Fibroblast of skin of right biceps (primary cell): ENCODE measurements at regions not wholly inside any gene's neighbourhood (a gene's known extent, or its start where the extent isn't known, plus 50 kb on each side); places are given as distances from the start of the nearest gene placed in this dataset.
A peak's percentile ranks its signal among the peaks of the same experiment; 100 is the strongest.

Experiments used
- DNase-seq: peaks from one replicate; pipeline ENCODE4 v3.0.0-alpha.2; 2013

DNA sequence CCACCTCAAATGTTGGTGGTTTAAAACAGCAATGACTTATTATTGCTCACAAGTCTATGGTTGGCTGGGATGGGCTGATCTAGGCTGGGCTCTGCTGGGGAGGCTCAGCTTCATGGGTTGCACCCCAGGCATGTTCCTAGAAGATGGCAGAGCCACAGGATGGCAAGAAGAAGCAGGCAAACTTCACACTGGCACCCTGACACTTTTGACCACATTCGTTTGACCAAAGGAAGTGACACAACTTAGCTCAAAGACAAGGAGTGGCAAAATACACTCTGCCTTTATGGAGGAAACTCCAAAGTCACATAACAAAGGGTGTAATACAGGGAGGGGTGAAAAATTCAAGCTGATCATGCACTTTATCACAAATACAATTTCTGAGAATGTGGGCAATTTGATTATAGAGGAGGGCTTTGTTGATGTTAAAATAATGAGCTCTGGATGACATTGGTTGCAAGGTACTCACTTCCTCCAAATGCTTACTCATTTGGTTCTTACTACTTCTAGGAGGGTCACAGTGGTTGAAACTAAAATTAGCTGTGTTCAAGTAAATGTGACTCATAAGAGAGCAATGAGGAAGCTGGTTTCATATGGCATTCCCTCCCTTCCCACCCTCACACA is 249.2 kb upstream of the RPS6KA3 start:
- DNase-seq = peak; percentile 91

DNA sequence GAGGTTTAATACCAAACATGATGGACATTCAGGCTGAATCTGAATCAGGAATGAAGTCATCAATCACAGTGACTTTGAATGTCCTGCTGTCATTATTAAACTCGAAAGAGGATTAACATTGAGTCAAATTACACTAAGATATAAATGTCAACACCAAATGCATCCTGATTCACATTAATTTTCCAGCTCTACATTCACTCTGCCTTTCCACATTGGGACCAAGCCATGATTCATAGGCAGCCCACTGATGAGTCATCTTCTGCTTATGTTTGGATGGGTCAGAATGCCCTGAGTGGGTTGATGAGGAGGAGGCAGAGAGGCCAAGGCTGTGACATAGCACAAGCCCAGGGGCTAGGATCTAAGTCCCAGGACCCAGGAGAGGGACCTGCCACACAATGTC is 247.6 kb upstream of the RPS6KA3 start:
- peak; percentile 91 for DNase-seq

DNA sequence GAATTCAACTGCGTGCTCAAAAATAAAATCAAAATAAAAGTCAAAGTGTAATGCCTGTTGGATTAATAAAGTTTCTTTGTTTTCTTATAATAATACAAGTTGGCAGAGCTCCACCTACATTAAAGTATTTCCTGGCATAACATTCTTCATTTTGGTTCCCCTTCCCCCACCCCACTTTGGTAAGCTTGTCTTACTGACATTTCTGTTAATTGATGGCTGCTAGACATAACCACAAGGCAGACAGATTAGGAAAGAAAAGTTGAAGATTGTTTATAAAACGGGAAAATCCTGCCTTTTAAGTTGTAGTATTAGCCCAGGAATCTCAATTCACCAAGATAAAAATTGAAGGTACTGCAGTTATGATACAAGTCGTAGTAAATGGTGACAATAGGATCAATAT is 246.5 kb upstream of the RPS6KA3 start:
- peak; percentile 50 for DNase-seq

DNA sequence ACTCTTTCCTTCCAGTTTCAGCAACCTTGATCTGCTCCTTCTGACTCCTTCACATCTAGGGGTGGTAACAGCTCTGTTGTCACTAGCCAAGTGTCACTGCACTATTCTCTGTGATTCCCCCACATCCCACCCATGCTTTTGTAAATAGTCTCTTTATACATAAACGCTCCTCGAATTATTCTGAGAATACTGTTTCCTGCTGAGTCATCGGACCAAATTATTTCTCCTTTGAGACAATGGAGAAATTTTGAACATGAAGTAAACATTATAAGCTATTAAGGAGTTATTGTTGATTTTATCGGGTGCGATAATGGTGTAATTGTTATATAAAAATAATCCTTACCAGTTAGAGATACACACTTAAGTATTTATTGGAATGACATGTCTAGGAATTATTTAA is 245.1 kb upstream of the RPS6KA3 start:
- no peak for DNase-seq

DNA sequence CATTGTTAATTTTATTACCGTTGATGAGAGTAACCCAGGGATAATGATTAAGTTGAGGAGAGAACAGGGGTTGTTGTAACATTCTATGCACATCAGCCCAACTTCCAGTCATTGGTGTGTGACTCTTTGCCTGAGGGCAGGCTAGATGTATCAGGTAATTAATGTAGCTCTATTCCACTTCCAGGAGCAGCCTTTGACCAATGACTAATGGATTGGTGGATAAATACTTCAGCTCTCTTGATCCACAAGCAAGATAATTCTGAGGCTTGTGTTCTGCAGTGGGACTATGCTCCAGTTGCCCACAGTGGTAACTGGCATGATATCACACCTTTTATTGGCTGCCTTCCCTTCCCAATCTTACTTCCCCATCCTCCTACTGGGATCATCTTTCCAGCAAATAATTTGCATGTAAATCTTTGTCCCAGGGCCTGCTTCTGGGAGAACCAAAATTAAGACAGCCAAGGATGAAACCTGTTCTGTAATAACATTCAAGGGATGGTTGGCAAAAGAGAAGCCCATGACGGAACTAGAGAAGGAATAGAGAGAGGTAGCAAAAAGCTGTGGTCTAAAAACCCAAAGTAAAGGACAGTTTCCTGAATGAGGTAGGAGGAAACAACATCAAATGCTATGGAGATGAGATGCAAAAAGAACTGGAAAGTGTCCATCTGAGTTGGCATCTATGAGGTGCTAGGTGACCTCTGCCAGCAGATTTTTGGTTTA is 241.4 kb upstream of the RPS6KA3 start:
- no peak for DNase-seq

DNA sequence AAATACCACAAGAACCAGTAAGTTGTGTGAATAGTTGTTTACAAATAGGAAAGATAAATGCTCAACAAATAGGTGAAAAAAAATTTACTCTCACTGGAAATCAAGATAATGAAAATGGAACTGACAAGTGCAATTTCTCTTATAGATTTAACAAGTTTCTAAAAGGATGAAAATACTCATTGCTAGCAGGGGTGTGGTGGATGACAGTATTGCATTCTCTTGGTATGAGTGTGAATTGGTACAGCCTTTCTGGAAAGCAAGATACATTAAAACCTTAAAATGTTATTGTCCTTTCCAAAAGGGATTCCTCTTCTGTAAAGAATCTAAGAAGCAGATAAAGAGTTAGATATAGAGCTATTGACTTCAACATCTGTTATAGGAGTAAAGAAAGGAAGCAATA is 240.0 kb upstream of the RPS6KA3 start:
- no peak for DNase-seq

DNA sequence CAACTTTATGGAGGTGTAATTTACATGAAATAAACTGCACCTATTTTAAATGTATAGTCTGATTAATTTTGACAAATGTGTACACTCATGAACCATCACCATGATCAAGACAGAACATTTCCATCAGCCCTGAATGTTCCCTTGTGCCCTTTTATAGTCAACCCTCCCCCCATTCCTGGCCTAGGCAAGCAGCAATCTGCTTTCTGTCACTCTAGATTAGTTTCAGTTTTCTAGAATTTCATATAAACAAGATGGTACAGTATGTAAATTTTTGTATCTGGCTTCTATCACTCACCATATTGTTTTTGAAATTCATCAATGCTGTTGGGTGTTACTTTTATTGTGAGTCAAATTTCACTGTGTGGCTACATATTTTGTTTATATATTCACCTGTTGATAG is 234.2 kb upstream of the RPS6KA3 start:
- no peak for DNase-seq

DNA sequence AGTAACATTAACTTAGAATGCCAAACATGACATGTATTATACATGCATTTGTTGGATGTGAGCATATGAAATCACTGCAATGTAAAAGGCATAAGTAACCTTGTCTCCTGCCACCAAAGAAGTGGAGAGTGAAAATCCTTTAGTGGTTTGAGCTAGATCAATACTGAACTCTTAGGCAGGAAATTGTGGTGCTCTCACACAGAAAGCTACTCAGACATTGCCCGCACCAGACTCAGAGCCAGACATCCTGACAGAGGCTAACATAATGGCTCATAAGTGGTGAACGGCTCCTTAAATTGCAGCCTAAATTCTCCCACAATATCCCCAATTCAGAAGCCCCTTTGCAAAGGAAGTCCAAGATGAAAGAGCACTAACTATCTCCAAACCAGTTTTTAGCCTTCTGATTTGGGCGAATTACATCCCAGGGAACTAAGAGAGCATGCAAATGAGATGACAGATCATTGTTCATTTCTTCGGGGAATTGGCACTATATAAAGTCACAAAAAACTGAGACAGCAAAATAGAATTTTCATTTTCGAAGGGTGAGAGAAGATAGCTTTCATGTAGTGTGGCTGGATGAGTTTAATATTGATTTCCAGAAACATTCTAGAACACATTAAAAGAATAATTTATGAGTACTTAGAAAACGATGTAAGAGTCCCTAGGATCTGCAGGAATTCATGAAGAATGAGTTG is 233.6 kb upstream of the RPS6KA3 start:
- no peak for DNase-seq

DNA sequence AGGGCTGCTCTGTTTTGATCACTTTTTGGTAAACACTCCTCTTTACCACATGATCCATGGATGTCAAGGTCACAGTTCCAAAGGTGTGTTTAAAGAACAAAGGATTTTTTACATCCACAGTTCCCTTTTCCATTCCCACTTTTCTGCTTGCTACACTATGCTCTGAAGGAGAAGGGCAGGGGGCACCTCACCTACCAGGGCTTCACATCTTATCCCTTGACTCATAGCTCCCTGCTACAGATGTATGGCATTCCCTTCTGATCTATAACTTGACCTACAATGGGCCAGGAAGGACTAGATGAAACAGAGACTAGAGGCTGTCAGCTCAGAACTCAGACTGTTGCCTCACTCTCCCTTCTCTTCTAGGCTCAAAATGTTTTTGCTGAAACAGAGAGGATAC is 233.1 kb upstream of the RPS6KA3 start:
- DNase-seq = no peak

DNA sequence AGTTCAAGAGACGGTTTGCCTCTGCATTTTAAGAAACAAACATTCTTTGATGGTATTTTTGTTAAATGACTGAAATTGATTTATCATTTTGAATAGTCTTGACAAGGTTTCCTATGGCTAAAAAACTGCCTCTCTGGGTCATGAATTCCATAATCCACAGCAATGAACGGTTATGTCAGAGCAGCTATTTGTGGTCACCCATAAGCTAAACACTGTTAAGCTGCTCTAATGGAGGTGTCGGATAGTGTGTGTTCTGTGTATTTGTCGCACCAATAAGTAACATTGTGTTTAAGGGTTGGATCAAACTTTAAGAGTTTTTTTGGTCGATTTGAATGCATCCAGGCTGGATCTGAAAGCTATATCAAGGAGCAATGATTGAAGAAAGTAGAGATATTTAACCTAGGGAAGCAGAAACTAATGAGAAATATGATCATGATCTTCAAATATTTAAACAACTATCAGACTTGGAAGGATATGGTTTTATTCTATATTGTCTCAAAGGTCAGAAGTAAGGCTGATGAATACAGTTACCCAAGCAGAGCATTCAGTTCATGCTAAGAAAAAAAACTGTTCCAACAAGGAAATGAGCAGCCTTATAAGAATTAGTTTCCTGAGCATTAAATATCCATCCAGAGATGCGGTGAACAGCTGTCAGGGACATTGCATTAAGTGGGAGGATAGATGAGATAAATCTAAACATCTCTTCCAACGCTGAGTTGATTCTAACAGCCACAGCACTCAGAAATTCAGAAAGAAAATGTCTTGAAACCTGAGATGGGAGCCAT is 232.3 kb upstream of the RPS6KA3 start:
- peak; percentile 47 for DNase-seq

DNA sequence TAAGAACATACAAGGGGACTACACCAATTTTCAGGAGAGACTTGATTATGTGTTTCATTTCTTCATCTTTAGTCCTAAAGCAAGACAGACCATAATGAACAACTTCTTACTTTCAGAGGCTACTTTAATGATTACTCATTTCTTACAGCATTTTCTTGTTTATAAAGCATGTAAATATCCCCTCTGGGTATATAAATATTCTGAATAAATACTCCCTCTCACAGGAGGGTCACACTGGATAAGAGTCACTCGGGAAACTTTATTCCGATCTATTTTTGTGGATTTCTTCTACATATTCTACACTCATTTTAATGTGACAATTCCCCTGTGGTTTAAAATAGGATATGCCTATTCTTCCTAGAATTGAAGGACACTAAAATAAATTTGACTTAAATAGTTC is 228.9 kb upstream of the RPS6KA3 start:
- no peak for DNase-seq

DNA sequence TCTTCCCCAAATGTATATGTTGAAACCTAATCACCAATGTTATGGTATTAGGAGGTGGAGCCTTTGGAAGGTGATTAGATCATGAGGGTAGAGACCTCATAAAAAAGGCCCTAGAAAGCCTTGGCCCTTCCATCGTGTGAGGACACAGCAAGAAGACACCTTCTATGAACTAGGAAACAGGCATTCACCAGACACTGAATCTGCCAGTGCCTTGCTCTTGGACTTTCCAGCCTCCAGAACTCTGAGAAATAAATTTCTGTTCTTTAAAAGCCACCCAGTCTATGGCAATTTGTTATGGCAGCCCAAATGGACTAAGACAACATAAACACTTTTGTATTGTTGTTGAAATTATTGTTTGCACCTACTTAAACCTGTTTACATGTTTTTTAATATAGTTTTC is 221.8 kb upstream of the RPS6KA3 start:
- no peak for DNase-seq

DNA sequence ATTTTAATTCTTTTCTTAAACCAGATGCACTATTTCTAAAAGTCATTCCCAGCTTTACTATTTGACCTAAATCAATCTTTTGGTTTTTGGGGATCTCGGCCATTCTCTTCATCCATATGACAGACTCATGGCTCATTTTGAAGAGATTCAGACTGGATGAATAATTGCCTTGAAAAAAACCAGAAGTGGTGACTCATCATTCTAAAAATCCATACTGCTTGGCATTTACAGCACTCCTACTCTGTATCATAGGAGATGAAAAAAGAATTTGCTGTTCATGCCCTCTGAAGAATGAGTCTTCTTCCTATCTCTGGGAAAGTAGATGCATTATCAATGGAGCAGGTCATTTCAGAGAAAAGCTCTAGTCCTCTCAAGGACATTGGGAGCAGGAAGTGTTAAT is 220.5 kb upstream of the RPS6KA3 start:
- peak; percentile 60 for DNase-seq

DNA sequence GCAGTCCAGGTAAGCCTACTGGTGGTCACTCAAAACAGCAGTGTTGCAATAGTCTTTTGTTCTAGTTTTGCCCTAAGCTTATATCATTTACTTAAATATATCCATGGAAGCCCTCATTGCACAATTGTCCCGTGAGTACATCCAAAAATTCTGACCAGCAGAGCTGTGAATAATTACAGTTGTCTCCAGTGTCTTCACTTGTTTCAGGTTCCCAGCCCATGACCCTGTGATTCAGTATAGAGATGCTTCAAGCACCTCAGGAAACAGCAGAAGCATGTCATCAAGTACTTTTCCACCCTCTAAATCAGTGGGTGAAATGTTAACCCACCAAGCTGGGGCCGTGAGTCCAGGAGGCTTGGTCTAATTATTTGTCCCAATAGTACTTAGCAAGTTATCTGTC is 214.9 kb upstream of the RPS6KA3 start:
- DNase-seq = peak; percentile 27

DNA sequence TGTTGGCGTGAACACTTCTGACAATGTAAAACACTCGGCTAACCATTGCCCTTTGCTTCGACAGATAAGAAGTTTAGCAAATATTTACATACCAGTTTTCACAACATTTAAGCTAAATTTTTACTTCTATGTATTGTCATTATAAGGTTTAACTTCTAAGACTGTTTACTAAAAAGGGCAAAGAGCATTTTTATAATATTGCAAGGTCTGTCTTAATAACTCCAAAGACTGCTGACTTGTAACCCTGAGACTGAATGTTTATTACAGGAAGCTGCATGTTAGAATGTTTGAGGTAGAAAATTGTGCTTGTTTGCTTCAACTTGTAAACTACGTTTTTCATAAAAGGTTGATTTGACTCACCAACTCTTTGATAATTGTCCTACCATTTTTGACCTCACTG is 213.2 kb upstream of the RPS6KA3 start:
- DNase-seq = no peak

DNA sequence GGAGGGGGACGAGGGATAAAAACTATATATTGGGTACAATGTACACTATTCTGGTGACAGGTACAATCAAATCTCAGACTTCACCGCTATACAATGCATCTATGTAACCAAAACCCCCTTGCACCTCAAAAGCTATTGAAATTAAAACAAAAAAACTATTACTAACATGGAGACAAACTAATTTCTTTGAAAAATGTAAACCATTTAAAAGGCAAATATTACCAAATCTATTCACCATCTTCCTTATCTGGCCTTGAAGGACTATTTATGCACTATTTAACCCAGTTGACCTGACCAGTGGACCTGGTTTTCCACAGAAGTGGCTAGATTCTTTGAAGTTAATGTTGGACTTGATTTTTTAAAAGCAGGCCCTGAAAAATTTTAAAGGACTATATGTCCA is 212.3 kb upstream of the RPS6KA3 start:
- DNase-seq = no peak

DNA sequence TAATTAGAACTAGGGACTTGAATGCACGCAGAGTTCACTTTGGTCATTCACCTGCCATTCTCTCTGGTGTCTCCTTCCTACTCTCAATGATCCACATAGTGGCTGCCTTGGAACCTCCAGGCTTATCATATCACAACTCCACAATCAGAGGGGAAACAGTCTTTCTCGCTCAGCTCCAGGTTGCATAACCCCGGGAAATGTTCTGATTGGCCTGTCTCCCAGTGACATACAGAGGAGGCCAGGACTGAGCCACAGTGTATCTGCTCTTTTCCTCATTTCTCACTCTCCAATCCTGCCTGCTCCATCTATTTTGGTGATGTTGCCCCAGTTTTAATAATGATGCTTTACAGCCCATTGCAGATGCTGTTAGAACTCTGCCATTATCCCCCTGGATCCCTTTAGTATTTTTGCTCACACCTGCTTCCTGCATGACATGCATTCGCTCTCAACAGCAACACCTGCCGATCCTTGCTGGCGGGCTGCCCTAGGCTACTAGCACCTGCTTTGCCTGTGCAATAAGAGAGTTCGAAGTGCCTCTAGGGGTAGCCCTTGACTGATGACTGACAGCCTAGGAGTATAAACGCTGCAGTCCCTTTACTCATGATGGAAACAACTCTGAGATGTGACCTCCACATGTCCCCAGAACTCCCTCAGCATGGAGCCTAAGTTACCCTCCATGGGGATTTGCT is 211.3 kb upstream of the RPS6KA3 start:
- DNase-seq = no peak

DNA sequence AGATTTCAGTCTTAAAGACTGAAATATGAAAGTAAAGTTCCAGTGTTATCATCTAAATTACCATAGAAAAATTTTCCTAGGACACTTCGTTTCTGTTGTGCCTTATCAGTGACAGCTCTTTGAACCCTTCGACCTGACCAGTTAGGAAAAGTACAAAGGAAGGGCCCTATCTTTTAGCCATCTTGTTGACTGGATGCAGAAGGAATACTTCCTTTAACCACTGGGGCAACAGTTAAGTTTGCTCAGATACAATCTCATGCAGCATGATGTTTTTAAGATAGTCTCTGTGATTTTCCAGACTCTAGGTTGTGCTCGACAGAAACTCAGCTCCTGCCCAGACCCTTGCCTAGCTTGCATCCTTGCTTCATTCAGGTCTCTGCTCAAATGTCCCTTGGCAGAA is 210.5 kb upstream of the RPS6KA3 start:
- DNase-seq = no peak

DNA sequence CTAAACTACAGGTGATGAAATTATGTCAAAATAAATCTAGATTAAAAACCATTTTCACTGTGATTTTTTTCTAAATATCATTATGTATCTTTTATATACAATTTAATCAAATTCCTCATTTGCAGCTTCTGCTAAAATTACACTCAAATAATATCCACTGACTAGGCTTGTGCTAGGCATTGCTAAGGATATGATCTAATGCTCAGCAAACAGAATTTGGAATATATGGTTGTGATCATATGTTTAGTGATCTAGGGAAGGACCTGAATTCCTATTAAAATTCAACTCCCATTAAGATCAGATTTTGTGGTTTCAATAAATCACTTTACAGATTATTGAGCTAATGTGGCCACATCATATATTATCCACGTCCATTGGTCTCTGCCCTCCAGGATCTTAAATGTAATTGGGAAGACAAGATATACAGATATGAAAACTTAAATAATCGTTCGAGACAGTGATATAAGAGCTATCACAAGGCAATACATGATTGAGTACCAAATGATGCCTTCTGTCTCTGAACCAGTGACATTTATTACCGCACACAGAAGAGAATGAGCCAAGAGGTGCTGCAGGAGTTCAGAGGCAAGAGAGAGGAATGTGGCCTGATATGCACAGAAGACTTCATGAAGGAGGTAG is 206.0 kb upstream of the RPS6KA3 start:
- no peak for DNase-seq

DNA sequence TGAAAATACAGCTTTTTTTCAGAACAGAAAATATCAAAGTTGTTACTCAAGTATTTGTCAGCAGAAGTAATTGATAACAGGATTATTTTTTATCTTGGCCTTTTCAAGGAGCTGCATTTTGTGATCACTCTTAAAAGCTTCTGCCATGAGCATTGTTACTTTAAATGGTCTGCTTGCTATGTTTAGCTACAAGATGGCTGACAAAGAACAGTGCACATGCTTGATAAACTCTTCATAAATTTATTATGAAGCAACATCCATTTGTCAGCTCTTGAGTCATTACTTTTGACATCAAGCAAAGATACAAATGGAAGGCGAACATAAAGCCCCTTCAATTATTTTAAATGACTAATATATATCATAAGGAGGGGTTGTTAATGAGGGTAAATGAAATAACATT is 205.4 kb upstream of the RPS6KA3 start:
- DNase-seq = no peak

DNA sequence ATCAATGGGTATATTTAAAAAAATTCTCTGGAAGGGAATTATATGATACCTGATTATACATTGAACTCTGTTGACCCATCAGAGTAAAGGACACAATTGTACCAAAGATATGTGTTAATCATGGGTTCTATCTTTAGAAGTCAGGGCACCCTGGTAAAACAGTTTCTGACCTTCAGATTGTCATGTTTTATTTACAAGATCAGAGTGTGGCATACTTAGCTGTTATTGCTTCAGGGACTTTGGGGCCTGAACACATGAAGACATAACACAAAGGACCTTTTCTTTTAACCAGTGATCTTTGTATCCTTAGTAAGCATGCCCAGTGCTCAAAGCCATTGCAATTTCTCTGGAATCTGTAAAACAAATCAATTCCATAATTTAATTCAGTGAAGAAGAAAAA is 204.8 kb upstream of the RPS6KA3 start:
- no peak for DNase-seq

DNA sequence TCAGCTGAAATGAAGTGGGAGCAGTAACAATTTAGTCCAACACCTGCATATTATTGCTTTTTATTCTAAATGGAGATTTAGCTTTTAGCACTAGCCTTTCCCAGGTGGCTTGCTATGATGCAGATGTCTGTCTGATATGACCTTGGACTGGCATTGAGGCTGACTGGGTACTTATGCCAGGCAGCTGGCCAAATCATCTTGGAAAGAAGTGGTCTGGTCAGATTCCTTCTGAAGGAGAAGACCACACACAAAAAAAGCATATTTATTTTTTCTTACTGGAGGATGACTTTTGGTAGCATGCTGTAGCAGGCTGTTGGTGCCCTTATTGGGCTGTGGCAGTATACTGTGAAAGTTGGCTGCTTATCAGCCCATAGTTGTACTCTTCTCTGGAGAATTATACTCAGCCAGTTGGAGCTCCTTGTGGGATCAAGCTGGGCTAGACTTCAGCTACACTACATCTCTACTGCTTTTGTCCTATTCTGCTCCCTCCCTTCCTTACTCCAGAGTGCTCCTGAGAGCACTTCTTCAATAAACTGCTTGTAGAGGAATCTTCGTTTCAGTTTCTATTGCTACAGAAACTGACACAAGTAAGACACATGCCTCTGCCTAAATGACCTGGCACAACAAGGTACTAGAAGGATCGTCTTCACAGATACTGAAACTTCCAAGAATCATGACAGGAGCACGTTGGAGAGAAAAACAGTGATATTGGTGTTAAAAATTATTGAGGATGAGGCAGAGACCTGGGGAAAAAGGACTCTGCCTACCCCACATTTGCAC is 196.8 kb upstream of the RPS6KA3 start:
- no peak for DNase-seq
